HG02884 (cell line): ENCODE measurements at regions not wholly inside any gene's neighbourhood (a gene's known extent, or its start where the extent isn't known, plus 50 kb on each side); places are given as distances from the start of the nearest gene placed in this dataset.

Source experiments
- ATAC-seq: cut with Tn5 transposase; IDR thresholded peaks from one replicate; pipeline ENCODE4 v1.9.1; 2021; ENCODE audit warnings: mild to moderate bottlenecking, moderate library complexity; ENCODE audit not compliant: unreplicated experiment

GRCh38 chr9:78559449-78559885, 262.5 kb downstream of the PSAT1 start:
- ATAC-seq = no peak

- ATAC-seq = no peak
Measured at GRCh38 chr9:78562021-78562420, 265.1 kb downstream of the PSAT1 start.

GRCh38 chr9:78563269-78563668, 266.3 kb downstream of the PSAT1 start:
- no peak for ATAC-seq

- ATAC-seq = no peak
Measured at GRCh38 chr9:78565481-78565880, 268.6 kb downstream of the PSAT1 start.

GRCh38 chr9:78566521-78566920, 269.6 kb downstream of the PSAT1 start:
- ATAC-seq = no peak

GRCh38 chr9:78566948-78567675, 270.2 kb downstream of the PSAT1 start:
- no peak for ATAC-seq

- no peak for ATAC-seq
Measured at GRCh38 chr9:78567693-78568092, 270.8 kb downstream of the PSAT1 start.

GRCh38 chr9:78568774-78569173, 271.8 kb downstream of the PSAT1 start:
- no peak for ATAC-seq

GRCh38 chr9:78572266-78572665, 275.3 kb downstream of the PSAT1 start:
- no peak for ATAC-seq

GRCh38 chr9:78573205-78573604, 276.3 kb downstream of the PSAT1 start:
- ATAC-seq = no peak

GRCh38 chr9:78573669-78574068, 276.7 kb downstream of the PSAT1 start:
- no peak for ATAC-seq

GRCh38 chr9:78574354-78575045, 277.6 kb downstream of the PSAT1 start:
- no peak for ATAC-seq

- no peak for ATAC-seq
Measured at GRCh38 chr9:78575081-78575480, 278.2 kb downstream of the PSAT1 start.

GRCh38 chr9:78575771-78576170, 278.8 kb downstream of the PSAT1 start:
- no peak for ATAC-seq

- ATAC-seq = no peak
Measured at GRCh38 chr9:78577156-78577906, 280.4 kb downstream of the PSAT1 start.

- ATAC-seq = no peak
Measured at GRCh38 chr9:78578072-78578471, 281.1 kb downstream of the PSAT1 start.

- no peak for ATAC-seq
Measured at GRCh38 chr9:78582821-78583220, 285.9 kb downstream of the PSAT1 start.

- ATAC-seq = no peak
Measured at GRCh38 chr9:78584589-78584988, 287.7 kb downstream of the PSAT1 start.

GRCh38 chr9:78585909-78586308, 289.0 kb downstream of the PSAT1 start:
- ATAC-seq = no peak

- no peak for ATAC-seq
Measured at GRCh38 chr9:78590068-78590467, 293.1 kb downstream of the PSAT1 start.

- no peak for ATAC-seq
Measured at GRCh38 chr9:78592811-78593210, 295.9 kb downstream of the PSAT1 start.
